GM19397 (cell line): ENCODE measurements at regions not wholly inside any gene's neighbourhood (a gene's known extent, or its start where the extent isn't known, plus 50 kb on each side); places are given as distances from the start of the nearest gene placed in this dataset.

Source experiments
- ATAC-seq: cut with Tn5 transposase; IDR thresholded peaks from one replicate; pipeline ENCODE4 v1.9.1; 2021; ENCODE audit warnings: mild to moderate bottlenecking, moderate library complexity; ENCODE audit not compliant: unreplicated experiment

DNA sequence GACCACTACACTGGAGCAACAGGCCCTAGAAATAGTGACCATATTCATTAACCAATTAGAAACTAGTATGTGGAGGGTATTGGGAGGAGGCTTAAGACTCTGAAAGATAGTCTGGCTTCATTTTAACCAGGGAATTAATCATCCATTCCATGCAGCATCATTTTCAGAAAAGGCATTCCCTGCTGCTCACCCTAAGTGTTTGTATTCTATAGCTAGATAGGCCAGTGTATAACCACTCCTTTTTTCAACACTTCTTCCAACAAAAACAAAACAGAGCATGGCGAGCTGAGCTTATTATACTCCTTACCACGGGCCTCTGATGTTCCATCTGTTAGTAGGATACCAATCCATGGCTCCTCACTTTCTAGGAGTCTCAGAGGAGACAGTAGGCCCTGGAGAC, 112.0 kb upstream of the PKDCC start:
- no peak for ATAC-seq

DNA sequence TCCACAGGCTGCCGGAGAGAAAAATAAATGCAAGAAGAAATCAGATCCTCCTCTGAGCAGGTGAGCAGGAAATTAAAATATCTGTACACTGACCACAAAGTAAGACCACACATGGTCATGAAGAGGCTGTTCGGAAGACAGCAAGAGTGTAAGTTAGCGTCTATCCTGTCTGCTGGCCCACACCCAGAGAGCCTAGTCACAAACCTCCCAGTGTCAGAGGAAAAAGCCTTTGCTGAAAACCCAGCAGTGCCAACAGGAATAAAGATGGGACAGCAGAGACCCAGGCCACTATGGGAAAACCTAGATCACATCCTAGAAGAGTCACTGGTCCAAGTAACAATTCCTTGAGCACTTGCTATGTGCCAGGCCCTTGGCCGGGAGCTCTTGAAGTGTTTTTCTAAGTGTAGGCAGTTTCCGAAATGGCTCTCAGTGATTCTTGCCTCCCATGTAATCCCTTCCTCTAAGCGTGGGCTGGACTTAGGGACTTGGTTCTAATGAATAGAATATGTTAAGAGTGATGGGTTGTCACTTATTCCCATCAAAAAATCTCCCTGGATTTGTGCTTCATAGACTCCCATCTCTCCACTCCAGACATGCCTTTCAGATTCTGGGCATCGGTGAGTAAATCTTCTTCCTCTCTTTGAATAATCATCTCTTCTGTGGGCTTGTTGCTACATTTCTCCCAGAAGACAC, 110.9 kb upstream of the PKDCC start:
- no peak for ATAC-seq

DNA sequence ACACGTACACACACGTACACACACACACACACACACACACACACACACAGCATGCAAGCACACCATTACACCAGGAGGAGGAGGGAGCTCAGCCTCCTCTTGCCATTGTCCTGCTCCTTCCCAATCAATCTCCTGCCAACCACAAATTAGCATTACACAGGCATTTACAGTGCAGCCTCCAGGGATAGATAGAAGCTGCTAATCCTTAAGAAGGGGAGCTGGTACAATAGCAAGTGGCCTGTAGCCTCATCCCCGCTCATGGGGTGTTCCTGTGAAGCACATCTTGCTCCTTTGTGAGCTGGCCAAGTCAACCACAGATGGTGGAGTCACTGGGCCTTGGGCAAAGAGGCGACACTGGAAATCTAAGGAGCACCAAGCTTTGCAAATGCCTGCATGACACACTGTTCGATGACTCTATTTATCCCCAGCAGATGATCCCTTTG, 110.3 kb upstream of the PKDCC start:
- ATAC-seq: no peak

DNA sequence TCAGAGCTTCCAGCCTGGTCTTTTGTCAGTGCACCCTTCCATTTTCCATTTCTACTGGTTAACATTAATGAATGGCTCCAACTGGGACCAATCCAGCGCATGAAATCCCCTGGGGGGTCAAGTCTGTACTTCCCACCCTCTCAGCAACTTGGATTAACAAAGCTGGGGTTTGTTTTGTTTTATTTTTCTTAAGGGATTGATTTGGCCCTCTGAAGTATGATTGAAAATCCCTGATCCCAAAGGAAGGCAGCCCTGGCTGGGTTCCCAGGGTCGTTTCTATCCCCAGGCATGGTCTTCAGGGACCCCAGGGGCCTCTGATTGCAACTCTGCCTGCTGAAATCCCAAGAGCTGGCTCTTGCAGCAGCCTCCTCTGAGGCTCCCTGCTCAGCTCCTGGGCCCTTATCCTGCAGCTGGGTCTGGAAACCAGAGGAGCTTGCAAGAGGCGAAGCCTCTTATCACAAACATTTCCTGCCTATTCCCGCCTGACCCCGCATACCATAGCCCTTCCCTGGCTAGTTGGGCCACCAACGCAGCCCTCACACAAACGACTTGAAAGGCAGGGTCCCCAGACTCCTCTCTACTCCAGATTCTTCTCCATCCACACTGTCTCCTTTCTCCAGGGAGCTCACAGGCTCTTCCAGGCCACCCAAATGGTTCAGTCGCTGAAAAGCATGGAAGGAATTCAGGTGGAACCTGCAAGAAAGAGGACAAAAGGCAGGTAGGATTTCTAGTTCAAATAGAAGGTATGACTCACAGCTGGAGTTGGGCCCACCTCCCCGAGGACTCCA, 109.7 kb upstream of the PKDCC start:
- no peak for ATAC-seq

DNA sequence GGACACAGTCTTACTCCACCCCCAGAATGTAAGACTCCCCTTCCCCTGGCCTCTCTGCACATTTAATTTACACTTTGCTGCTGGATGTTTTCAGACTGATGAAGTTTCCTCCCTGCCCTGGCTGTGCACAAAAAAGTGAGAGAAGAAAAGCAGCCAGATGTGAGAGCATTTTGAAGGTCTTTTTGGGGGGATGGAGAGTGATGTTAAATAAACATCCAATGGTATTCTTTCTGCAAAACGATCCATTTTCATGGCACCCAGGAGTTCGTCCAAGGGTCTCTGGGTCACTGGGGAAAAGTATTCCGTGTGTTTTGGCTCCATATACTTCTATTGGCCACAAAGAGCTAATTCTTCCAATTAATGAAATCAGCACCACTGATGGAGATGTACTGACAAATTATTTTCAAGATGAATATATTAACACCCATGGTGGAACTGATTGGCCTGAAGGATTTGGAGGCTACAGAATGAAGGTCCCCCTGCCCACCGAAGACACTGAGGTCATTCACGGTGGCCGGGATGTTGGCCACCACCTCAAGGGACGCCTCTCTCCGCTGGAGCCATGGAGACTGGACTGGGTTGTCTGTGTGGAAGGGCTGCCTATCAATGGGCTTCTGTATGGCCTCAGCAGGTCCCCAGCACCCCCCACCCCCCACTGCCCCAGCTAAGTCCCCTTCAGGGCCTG, 107.6 kb upstream of the PKDCC start:
- no peak for ATAC-seq

DNA sequence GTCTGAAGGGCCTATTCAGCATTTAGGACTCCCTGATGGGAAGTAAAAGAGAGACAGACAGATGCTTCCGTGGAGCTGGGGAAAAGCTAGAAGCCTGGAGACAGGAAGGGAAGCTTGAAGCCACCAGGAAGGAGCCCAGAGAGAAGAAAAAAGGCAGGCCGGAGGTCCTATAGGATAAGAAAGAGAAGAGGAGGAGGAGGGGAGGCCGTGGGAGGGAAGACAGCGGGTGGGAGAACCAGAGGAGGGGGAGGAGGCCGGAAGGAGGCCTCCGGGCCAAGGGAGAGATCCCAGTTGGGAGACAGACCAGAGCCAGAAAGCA, 107.1 kb upstream of the PKDCC start:
- ATAC-seq: no peak

DNA sequence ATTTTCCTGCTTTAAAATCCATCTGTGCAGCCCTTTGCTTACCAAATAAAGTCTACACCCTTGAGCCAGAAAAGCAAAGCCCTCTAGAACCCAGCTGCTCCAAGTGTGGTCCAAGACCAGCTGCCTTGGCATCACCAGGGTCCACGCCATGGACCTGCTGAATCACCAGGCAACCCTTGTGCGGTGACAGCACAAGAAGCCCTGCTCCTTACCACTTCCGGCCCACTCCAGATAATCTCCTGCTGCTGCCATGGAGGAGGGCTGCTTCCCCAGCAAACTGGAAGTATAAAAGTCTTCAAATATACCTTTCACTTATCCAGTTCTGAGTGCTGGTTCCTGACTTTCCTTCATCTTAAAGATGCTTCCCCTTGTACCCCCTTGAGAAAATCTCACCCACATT, 106.0 kb upstream of the PKDCC start:
- ATAC-seq: no peak

DNA sequence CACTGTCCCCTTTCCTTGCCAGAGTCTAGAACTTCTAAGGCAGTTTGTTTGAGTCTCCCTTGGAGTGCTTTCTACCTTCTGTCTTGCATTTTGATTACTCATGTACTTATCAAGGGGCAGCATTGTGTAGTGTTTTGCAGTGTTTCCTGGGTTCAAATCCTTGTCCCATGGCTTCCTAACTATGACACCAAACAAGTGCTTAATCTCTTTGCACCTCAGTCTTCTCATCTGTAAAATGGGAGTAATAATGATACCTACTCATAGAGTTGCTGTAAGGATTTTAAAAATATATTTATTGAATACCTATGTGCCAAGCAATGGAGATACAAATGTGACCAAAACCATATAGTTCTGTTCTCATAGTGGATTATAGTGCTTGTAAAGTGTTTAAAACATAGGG, 105.5 kb upstream of the PKDCC start:
- no peak for ATAC-seq

DNA sequence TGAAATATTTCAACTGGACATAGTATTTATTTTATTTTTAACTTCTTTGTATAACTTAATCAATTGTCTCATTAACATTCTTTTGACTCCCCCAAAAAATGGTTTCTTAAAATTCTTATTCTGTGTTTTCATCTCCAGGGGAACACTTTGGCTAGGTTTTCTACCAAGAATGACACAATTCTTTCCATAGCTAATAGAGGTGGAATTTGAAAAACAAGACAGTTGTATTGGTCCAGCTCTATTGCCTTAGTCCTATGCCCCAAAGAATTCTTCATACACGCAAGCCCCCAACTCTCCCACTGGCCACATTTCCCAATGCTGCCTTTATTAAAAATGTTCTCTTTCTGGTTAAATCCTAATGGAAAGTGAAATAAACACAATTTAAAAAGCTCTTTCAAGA, 104.7 kb upstream of the PKDCC start:
- ATAC-seq: no peak

DNA sequence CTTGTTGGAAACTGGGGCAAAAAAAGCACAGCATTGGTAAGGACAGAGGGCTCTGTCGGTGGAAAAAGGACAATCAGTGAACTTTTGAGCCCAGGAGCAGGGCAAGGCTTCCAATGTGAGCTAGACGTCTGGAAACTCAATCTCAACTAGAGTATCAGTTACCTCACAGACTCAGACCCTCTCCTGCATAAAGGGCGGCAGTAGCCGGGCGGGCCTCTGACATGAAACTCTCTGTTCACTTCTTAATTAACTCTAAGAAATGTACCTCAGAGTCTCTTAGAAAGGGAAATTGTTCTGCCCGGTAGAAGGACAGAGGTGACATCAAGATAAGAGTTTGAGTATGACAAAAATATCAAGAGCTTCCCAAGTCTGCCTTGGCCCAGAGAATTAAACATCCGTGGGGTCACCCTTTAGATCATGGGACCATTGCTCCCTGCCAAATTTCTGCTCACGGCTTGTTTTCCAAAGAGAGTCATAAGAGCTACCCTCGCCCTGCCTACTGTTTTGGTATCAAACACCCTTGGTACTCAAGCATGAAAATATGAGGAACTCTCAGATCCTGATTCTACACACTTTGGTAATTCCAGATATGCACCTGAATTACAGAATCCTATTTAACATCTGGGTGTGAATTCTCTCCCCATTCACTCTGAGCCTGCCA, 103.5 kb upstream of the PKDCC start:
- ATAC-seq: no peak

DNA sequence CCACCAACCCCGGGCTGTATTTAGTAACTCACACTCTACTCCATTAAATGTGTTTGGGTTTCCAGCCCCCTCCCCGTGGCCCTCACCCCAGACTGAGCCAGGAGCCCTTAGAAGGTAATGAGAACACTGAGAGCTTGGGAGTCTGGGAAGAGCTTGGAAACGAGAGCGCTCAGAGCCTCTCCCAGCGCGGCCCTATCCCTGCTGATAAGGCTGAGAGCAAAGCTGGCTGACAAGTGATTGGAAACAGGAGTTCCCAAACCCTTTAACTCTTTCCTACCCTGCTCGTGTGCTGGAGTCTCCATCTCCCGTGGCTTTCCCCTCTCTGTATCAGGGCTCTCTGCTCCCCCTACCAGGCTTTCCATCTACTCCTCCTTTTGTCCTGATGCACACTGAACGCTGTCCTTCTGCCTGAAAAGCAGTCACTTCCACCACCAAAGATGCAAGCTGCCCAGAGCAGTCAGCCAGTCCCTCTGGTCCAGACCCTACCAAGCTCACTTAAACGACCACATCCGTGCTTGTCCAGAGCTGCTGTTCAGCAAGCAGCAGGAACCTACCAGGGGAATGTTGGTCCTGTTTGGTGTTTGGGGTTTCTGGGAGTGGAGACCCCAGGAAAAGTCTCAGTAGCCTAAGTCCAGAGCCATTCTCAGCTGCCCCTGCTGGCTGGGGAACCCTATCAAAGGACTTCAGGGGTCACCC, 100.0 kb upstream of the PKDCC start:
- no peak for ATAC-seq

DNA sequence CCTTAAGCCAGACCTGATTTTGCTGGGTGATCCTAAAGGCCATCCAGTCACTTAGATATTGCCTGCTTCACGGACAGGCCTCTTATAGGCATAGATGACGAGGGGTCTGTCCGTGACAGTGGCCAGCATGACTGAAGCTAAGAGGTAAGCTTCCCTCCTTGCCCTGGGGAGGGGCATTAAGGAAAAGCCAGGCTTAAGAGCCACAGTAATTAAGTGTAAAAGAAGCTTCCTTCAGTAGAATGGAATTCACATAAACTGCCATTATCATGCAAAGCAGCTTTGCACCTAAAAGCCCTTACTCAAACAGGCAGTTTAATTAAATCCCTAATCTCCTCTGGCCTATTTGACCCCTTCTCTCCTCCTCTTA, 99.4 kb upstream of the PKDCC start:
- ATAC-seq: no peak

DNA sequence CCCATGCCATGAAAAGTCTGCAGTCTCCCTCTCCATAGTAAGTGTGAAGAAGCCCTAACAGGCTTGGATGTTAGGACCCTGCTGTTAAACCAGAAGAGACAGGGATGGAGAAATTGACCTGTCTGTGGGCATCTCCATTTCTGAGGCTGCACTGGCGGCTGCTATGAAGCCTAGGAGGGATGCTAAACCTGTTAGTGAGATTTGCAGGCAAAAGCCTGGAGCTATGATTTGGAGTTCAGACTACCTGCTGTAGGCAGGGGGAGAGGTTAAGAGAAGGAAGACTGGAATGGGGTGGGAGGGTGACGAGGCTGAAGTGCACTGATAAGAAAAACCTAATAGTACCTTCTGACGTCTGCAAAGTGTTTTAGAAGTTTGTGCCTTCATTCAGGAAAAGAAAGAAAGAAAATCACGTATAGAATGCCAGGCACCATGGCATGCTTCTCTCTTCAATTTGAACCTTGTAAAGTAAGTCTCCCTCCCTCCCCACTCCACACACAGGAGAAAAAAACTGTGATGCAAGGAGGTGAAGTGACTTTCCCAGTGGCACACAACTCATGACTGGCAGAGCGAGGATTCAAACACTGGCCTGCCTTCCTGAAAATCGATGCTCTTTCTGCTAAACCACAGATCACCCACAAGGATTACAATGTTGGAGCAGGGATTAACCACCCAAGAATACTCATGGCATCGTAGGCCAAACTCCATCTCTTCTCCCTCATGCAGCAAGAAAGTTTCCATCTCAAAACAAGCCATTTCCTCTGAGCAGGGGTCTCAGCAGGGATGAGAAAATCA, 98.5 kb upstream of the PKDCC start:
- ATAC-seq: no peak

DNA sequence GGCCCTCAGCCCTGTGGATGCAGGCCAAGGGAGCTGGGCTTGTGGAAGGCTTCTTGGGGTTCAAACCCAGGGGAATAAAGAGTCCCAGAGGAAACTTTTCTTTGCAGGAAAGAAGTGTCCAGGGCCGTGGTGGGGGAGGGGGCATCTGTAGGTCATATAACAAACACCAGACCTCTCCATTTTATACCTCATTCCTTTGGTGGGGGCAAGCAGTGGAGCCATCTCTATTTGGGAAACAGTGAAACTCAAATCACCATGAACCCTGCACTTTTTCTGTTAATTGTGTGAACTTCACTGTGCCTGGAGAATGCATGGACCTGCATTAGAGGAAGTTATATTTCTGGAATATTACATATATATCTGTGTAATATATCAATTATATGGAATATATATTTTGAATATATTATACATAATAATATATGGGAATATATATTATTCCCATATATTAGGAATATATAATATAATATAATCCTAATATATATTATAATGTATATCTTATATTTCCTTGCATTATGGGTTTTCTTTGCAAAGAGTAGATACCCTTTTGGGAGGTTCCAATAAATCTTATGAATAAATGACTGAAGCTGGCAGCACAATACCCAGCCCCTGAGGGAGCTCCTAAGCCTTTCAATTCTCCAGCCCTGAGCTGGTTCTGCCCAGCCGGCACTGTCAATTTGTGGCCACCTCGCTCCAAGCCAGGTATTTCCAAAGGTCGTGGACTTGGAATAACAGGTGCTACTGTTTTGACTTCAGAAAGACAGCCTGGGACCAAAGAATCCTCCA, 97.7 kb upstream of the PKDCC start:
- no peak for ATAC-seq

DNA sequence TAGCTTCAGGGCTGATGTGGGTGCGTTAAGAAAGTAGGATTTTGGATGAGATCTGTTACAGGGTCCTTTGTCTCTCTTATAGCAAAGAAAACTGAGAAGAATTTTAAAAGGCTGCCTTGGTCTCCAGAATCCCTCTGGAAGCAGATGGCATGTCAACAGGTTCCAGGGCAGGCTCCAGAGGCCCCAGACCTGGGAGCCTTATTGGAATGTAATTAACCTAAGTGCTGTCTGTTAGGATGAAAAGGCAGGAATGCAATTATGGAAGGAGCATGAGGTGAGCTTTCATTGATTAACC, 97.2 kb upstream of the PKDCC start:
- no peak for ATAC-seq

DNA sequence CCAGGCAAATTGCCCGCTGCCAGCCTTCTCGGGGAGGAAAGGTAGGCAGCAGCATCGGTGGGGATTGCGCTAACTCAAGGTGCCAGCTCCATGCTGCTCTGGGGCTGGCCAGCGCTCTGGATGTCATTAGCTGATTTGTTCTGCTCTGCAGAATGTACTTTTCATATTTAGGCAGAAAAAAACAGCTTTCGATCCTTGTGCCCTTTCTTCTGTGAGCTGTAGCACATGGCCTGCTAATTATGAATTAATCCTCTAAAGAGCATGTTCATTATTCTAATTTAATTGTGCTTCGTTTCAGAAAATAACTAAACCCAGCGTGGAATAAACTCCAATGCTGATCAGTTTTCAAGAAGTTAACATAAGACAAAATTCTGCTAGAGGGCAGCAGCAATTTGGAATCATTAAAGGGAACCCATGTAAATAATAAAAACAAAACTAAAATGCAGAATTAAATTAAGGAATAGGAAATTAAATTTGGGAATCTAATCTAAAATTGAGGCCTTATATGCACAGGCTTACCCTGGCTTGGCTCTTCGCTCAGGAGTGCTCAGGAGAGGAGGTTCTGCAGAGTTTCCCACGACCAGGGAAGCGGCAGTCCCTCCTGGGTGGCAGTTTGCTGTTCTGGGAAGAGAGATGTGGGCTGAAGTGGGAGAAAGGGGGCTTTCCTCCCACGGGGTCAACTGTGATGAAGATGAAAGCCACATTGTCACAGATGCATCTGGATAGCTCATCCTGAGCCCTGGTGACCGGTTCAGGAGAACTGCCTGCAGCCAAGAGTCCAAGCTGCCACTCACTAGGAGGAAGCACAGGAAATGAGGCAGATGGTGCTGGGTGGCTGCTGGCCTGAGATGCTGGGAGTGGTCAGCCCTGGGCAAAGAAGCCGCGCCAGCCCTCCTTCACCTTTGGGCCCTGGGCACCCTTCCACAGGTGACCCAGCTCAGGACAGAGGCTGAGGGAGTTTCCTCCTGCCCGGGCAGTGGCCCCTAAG, 93.2 kb upstream of the PKDCC start:
- no peak for ATAC-seq

DNA sequence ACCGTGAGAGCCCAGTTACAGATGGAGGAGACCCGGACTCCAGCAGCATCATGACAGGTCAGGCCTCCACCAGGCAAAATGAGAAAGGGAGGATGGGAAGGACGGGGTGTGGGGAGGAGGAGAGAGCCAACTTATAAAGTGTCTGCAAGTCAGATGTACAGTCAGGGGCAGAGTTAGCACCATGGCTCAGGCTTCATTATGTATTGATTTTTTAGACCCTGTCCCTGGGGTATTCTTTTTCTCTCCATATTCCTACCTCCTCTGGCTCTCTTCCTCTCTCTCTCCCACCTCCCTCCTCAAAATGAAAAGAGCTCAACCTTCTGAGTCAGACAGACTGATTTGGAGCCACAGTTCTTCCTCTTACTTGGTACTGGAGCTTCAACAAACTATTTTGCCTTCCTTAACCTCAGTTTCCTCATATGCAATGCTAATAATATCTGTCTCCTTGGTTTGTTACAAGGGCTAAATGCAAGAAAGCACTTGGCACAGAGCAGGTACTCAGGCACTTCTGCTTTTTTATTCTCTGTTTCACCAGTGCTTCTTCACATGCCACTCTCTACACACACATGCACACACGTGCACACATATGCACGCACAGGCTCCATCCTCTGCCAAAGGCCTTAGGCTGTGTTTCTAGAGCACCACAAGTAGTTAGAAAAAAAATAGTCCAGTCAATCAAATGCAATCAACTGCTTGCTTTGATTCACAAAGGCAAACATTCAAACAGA, 92.3 kb upstream of the PKDCC start:
- ATAC-seq: peak; percentile 62

DNA sequence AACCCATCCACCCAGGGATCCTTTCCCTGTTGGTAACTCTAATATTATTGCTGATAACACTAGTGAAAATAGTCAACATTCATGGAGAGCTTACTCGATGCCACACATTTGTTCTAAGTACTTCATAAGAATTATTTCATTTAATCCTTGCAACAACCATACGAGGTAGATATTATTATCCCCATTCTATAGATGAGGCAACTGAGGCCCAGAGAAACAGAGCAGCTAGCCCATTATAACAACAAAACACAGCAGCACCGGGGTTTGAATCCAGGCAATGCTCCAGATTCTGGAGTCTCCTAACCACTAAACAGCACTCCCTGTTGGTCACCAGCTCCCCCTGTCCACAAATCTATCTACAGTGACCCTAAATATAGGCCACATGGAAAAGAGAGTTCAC, 90.4 kb upstream of the PKDCC start:
- ATAC-seq: no peak
